GM20431 (cell line): ENCODE measurements at regions not wholly inside any gene's neighbourhood (a gene's known extent, or its start where the extent isn't known, plus 50 kb on each side); places are given as distances from the start of the nearest gene placed in this dataset.
"Not testable (repeated sequence)": the region's sequence is repeated elsewhere in the genome, so short reads cannot be mapped to it uniquely, and the experiment has no call there.

Experiments used
- in situ Hi-C: fragments of 300-500 bp; cut with MseI, MboI; formaldehyde crosslinking; loops from one replicate; pipeline ENCODE4 v1.15.0; 2020; ENCODE audit warnings: low sequenced_read_pairs; ENCODE audit not compliant: unreplicated experiment

DNA sequence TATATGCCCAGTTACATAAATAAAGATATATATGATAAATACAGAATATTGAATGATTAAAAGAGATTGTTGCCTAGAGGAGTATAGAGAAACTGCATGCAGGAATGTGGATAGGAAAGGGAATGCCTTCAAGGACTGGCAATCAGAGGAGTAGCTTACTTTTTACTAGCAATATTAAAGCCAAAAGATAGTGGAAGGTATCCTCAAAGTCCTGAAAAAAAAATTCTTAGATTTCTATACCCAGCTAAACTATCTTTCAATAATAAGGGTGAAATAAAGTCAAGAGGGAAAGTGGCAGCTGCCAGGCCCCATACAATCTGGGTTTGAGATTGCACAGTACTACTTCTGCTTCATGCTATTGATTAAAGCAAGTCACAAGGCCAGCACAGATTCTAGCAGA is 733.2 kb downstream of the GATA3 start:
- in situ Hi-C loops, result no loop called here

GRCh38 chr10:8790390-8790789 is 735.9 kb downstream of the GATA3 start:
- in situ Hi-C loops, result no loop called here

GRCh38 chr10:8794860-8795259 is 740.4 kb downstream of the GATA3 start:
- in situ Hi-C loops, result no loop called here

DNA sequence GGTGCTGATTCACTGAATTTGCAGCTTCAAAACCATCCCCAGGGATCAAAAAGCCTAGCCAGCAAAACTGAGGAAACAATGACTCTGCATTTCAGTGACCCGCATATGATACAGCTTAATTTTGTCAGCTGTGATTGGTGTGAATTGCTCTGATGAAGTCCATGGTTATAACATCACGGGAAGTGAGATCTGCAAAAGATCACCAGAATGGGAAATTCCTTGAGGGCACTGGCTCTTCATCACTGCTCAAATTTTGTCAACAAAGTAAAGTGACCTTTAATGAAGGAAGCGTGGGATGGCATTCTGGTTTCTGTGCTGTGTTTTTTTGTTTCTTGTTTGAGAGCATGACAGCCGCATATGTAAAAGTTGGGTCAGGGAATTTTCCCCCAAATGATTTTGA is 745.9 kb downstream of the GATA3 start:
- in situ Hi-C loops, result no loop called here

DNA sequence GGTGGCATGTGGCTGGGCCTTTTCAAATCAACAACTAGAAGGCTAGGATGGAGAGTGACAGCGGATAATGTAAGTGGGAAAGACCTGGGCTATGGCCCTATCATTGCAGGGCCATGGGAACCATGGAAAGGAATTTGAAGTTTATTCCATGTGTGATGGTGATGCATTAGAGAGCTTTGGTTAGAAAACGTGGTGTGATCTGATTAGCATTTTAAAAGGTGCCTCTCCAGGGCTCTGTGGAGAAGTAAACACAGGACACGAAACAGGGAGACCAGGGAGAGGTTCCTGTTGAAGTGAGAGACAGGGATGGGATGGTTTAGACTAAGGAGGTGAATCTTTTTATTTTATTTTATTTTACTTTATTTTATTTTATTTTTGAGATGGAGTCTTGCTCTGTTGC is 749.5 kb downstream of the GATA3 start:
- in situ Hi-C loops, result no loop called here

- in situ Hi-C loops, result no loop called here
These were observed 756.2 kb downstream of the GATA3 start for GRCh38 chr10:8810677-8811076.

DNA sequence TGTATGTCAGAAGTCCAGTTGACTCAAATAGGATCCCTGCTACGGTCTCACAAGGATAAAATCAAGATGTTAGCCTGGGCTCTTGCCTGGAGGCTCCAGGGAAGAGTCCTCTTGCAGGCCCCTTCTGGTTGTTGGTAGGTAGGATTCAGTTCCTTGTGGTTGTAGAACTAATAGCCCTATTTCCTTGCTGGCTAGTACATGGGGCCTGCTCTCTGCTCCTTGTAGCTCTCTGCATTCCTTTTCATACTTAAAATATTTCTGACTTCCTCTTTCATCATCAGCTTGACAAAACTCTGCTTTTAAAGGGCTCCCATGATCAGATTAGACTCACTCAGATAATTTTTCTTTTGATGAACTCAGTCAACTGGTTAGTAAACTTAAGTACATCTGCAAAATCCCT is 756.7 kb downstream of the GATA3 start:
- in situ Hi-C loops, result no loop called here

GRCh38 chr10:8815969-8816368 is 761.5 kb downstream of the GATA3 start:
- in situ Hi-C loops, result no loop called here

DNA sequence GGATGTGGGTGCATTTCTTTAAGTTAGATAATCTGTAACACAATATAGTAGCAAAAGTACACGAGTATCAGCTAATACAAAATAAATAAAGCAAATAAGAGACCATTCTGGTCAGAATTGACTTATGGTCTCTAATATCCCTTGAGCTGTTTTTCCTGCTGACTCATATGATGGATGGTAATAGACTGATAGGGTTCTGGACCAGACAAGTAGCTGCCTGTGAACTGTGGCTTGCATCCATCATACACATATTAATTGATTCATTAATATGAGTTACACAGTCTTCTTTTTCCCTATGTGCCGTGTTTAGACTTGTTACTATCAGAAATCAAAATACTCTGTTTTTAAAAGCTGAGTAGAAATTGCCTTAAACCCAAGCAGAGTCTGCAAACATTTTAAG is 762.8 kb downstream of the GATA3 start:
- in situ Hi-C loops, result no loop called here

GRCh38 chr10:8825611-8826010 is 771.1 kb downstream of the GATA3 start:
- in situ Hi-C loops, result no loop called here

DNA sequence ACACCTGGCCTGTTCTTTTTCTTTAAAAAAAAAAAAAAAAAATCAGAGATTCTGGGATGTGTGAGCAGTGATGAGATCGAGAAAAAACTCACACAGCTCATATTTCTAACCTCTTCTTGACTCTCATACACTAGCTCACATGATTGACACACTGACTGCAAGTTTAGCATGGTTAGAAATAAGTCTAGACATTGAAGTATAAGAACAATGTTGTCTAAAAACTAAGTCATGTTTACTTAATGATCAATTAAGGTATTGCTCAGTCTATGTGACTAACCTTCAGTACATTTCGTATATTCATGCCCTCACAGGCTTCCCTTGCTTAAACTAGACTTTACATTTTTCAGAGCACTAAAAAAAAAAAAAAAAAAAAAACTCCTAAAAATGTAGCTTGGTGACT is 775.1 kb downstream of the GATA3 start:
- in situ Hi-C loops, result no loop called here

DNA sequence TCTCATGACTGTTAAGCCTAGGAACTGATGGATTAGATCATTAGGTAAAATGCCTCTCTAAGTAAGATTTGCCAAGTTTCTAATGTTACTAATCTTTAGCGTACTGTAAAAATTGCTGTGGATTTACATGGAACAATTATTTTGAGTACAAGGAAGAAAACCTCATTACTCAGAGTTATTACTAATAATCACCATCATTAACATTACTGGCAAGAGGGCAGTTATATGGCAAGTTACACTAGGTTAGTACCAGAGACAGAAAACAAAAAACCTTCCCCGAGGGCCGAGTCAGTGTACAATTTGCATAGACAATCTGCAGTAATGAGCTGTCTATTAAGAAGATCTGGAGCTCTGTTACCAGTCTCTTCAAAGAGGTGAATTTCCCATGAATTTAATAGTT is 775.6 kb downstream of the GATA3 start:
- in situ Hi-C loops, result no loop called here

DNA sequence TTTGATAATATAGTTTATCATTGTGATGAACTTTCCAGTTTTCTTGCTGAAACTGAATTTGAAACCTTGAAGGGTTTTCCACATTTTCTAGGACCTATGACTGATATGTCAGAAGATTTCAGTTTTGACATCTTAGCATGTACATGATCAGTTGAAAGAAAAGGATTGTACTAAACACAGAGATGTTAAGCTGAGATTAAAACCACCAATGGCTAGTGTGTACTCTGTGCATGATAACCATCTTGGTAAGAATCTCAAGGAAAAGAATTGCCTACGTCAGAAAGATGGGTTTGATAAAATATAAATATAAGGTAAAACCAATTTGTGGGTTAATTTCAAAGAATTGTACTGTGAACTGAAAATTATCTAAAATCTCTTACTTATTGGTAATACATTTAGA is 776.4 kb downstream of the GATA3 start:
- in situ Hi-C loops, result no loop called here

- in situ Hi-C loops, result no loop called here
These were observed 781.1 kb downstream of the GATA3 start for GRCh38 chr10:8835453-8836167.

DNA sequence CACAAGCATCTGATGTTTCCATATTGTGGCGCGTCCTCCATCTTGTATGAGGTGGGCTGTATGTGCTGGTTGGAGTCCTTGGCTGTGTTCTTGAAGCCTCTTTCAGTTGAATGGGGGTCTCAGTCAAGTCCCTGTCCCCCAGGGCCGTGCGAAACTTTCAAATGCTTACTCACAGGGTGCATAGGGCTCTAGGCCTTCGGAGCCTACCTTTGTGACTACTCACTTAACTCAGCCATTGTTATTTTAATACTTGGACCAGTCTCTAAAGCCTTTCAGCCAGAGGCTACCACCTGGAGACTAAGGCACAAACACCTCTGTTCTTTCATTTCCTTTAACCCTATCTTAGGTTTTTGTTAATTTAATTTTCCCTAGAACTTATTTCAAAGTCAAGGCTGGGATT is 785.9 kb downstream of the GATA3 start:
- in situ Hi-C loops, result no loop called here

DNA sequence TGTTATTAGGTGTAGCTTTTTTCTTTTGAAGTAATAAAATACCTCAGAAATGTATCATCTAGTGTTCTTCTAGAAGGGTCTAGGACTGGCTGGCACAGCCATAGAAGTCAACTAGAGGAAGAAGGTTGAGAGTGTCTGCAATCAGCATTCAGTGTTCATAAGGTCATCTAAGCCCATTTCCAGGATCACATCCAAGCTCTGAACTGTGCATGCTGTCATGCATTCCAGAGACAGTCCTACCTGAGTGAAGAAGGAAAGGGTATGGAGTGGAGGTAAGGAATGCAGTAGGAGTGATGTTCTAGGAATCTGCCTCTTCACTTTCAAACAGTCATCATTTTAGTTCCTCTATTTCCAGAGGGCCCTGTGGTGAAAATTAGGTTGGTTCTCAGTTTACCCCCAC is 789.7 kb downstream of the GATA3 start:
- in situ Hi-C loops, result no loop called here

DNA sequence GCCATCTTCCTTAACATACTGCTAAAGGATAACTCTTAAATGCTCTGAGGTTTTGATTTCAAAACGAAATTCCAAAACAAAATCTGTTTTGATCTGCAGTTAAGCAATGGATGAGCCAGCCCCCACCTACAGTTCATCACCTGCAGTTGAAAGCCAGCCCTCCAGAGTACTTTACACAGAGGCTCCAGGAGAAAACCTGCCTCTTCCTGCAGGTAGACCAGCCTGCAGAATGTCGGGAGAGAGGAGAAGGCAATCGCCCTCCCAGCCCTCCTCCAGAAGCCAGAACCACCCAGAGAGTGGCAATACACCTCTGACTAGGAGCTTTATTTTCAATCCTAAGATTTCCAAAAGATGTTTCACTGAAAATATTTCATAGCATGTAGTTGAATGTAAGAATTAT is 798.1 kb downstream of the GATA3 start:
- in situ Hi-C loops, result no loop called here

DNA sequence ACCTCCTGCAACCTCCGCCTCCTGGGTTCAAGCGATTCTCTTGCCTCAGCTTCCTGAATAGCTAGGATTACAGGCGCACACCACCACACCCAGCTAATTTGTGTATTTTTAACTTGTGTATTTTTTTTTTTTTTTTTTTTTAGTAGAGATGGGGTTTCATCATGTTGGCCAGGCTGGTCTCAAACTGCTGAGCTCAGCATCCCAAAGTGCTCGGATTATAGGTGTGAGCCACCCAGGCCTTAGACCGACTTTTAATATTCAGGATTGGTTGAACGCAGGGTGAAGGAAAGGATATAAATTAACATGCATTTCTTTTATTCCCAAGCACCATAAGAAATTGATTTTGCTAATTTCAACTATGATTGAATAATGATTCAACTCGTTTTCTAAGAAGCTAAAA is 798.6 kb downstream of the GATA3 start:
- in situ Hi-C loops, result no loop called here

DNA sequence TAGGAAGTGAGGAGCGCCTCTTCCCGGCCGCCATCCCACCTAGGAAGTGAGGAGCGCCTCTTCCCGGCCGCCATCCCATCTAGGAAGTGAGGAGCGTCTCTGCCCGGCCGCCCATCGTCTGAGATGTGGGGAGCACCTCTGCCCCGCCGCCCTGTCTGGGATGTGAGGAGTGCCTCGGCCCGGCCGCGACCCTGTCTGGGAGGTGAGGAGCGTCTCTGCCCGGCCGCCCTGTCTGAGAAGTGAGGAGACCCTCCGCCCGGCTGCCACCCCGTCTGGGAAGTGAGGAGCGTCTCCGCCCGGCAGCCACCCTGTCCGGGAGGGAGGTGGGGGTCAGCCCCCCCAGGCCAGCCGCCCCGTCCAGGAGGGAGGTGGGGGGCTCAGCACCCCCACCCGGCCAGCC is 814.4 kb downstream of the GATA3 start:
- in situ Hi-C loops, result not testable (repeated sequence)

DNA sequence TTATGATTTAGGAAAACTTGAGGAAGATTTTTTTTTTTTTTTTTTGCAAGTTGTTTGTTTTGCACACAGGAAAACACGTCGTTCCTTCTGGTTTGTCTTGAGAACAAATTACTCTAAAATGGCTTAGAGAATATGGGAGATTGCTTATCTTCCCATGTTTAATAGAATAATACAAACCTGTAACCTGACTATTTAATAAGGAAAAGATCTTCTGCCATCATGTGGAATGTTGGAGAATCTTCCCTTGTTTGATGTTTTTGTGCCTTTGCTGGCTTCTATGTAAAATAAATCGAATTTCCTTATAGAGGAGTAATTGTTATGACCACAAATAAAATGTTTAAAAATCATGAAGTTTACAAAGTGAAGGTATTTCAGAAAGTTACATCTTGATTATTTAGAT is 818.8 kb downstream of the GATA3 start:
- in situ Hi-C loops, result no loop called here

GRCh38 chr10:8874268-8874667 is 819.8 kb downstream of the GATA3 start:
- in situ Hi-C loops, result no loop called here

GRCh38 chr10:8874972-8875371 is 820.5 kb downstream of the GATA3 start:
- in situ Hi-C loops, result no loop called here

GRCh38 chr10:8876171-8876570 is 821.7 kb downstream of the GATA3 start:
- in situ Hi-C loops, result no loop called here
